ENCODE measurements at regions not wholly inside any gene's neighbourhood (a gene's known extent, or its start where the extent isn't known, plus 50 kb on each side); places are given as distances from the start of the nearest gene placed in this dataset.

DNA sequence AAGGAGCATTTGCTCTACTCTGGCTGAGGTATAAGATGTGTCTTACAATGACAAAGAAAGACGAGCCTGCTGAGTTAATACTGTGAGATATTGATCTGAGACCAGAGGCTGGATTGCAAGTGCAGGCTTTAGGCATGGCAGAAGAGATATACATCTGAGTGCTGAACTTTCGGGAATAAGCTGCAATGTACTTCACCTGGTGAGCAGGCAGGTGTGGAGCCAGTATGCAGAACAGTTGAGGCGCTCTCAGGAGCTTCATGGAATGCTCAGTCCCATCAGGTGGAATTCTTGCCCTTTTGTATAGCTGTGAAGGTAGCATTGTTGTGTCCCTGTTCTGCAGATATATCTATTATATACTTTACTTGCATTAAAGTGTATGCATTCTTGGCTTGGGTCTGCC lies 179.3 kb upstream of the RIMS1 start:
- Mint-ChIP-seq H3K4me3 (ENCODE audit: unreplicated experiment) (no peak overlapping the region), H3K4me1 (ENCODE audit: low read depth) (no peaks in the 10 kb centered on the region), H3K27ac (ENCODE audit: unreplicated experiment) (no peak overlapping the region), H3K36me3 (ENCODE audit: low read depth) (no peaks in the 10 kb centered on the region), H3K9me3 (ENCODE audit: low read depth) (no peaks in the 10 kb centered on the region), H3K27me3 (ENCODE audit: low read depth) (peaks cover 10% of the 10 kb centered on the region)
- TF ChIP-seq, protein P1, sequence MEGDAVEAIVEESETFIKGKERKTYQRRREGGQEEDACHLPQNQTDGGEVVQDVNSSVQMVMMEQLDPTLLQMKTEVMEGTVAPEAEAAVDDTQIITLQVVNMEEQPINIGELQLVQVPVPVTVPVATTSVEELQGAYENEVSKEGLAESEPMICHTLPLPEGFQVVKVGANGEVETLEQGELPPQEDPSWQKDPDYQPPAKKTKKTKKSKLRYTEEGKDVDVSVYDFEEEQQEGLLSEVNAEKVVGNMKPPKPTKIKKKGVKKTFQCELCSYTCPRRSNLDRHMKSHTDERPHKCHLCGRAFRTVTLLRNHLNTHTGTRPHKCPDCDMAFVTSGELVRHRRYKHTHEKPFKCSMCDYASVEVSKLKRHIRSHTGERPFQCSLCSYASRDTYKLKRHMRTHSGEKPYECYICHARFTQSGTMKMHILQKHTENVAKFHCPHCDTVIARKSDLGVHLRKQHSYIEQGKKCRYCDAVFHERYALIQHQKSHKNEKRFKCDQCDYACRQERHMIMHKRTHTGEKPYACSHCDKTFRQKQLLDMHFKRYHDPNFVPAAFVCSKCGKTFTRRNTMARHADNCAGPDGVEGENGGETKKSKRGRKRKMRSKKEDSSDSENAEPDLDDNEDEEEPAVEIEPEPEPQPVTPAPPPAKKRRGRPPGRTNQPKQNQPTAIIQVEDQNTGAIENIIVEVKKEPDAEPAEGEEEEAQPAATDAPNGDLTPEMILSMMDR (IDR thresholded peaks at IDR 0.05) = no peak
- no peak for DNase-seq (ENCODE audit: low spot score)

DNA sequence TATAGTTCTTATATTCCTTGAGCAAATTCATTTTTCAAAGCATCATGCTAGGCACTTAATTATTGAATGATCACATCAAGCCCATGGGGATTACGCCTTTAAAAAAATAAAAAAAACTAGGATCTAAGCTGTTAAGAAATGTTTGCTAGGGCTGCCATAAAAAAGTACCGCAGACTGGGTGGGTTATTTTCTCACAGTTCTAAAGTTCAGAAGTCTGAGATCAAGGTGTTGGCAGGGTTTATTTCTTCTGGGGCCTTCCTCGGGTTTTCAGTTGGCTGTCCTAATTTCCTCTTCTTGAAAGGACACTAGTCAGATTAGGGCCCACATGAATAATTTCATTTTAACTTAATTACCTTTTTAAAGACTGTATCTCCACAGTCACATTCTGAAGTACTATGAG lies 165.6 kb upstream of the RIMS1 start:
- Mint-ChIP-seq H3K27ac (ENCODE audit: unreplicated experiment) (no peak overlapping the region), H3K4me3 (ENCODE audit: unreplicated experiment) (no peak overlapping the region), H3K9me3 (ENCODE audit: low read depth) (no peaks in the 10 kb centered on the region), H3K27me3 (ENCODE audit: low read depth) (peaks cover 2% of the 10 kb centered on the region), H3K4me1 (ENCODE audit: low read depth) (peaks cover 11% of the 10 kb centered on the region), H3K36me3 (ENCODE audit: low read depth) (no peaks in the 10 kb centered on the region)
- DNase-seq (ENCODE audit: low spot score) = no peak
- TF ChIP-seq, protein P1 (IDR thresholded peaks at IDR 0.05) = no peak

DNA sequence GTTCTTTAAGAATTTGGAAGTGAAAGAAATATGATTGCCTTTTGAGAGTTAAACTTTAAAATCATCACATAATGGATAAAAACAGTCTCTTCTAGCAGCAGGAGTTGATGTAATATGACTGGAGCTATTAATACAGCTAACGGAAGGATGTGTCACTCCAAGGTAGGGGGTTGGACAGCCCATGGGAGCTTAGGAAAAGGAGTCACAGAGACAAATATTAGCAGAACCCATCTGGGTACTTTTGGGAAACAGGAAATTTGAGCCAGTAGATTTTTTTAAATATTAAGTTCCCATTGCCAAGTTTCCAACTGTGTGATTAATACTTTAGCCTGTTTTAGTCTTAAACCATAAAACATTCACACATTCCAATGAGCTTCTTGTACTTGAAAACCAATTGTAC lies 164.7 kb upstream of the RIMS1 start:
- Mint-ChIP-seq H3K36me3 (ENCODE audit: low read depth) (no peaks in the 10 kb centered on the region), H3K4me1 (ENCODE audit: low read depth) (peaks cover 11% of the 10 kb centered on the region), H3K27ac (ENCODE audit: unreplicated experiment) (no peak overlapping the region), H3K4me3 (ENCODE audit: unreplicated experiment) (no peak overlapping the region), H3K27me3 (ENCODE audit: low read depth) (peaks cover 7% of the 10 kb centered on the region), H3K9me3 (ENCODE audit: low read depth) (no peaks in the 10 kb centered on the region)
- TF ChIP-seq, protein P1 (IDR thresholded peaks at IDR 0.05) = no peak
- no peak for DNase-seq (ENCODE audit: low spot score)

DNA sequence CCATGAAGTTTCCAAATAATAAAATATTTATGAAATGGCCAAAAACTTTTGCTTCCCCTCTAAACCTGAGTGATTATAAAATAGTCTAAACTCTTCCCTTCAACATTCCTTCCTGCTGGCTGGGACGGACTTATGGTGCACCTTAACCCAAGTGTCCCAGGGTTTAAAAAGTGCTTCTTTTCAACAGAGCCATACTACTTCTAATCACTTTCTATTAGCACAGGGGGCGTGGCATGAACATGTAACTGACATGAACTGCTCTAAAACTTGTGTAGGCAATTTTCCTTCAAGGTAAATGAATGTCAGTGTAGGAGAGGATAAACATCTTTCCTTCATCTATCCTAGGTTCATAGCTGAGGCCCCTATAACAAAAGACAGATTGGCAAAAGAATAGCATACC lies 163.6 kb upstream of the RIMS1 start:
- H3K9me3 Mint-ChIP-seq (ENCODE audit: low read depth) = no peaks in the 10 kb centered on the region
- TF ChIP-seq, protein P1 (IDR thresholded peaks at IDR 0.05) = no peak
- no peak for DNase-seq (ENCODE audit: low spot score)
- H3K36me3 Mint-ChIP-seq (ENCODE audit: low read depth) = no peaks in the 10 kb centered on the region
- peaks cover 7% of the 10 kb centered on the region for H3K27me3 Mint-ChIP-seq (ENCODE audit: low read depth)
- H3K4me3 Mint-ChIP-seq (ENCODE audit: unreplicated experiment) = no peak overlapping the region
- H3K27ac Mint-ChIP-seq (ENCODE audit: unreplicated experiment) = no peak overlapping the region
- peaks cover 11% of the 10 kb centered on the region for H3K4me1 Mint-ChIP-seq (ENCODE audit: low read depth)

DNA sequence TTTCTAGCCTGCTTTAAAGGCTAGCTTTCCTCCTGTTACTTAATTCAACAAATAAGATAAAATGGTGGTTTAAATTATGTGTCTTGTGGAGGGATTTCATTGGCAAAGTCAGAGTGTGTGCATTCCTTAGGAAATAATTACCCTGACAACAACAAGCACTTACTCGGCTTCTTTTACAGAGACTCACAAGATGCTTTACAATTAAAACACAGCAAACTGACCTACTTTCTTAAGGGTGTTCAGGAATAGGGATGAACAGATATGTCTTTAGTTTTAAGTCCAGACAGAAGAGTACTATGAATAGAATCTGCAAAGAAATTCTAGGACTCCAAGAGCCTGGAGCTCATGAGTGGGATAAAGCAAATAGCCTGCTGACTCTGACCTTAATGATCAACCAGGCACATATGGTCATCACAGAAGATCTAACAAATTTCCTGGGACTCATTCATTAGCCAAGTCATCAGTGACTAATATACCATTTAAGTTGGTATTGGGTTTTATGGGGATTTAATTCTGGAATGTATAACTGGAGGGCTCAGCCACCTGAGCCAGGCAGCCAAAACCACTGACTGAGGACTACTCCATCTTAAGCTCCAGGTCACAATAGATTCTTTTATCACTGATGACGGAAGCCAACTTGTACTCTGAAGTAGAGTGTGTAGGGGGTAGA lies 161.8 kb upstream of the RIMS1 start:
- H3K27me3 Mint-ChIP-seq (ENCODE audit: low read depth) = peaks cover 8% of the 10 kb centered on the region
- H3K9me3 Mint-ChIP-seq (ENCODE audit: low read depth) = no peaks in the 10 kb centered on the region
- no peak overlapping the region for H3K27ac Mint-ChIP-seq (ENCODE audit: unreplicated experiment)
- peaks cover 11% of the 10 kb centered on the region for H3K4me1 Mint-ChIP-seq (ENCODE audit: low read depth)
- H3K36me3 Mint-ChIP-seq (ENCODE audit: low read depth) = no peaks in the 10 kb centered on the region
- DNase-seq (ENCODE audit: low spot score) = no peak
- no peak overlapping the region for H3K4me3 Mint-ChIP-seq (ENCODE audit: unreplicated experiment)
- TF ChIP-seq, protein P1 (IDR thresholded peaks at IDR 0.05) = no peak

All from chondrocyte (in vitro differentiated cells).